ENCODE measurements at regions not wholly inside any gene's neighbourhood (a gene's known extent, or its start where the extent isn't known, plus 50 kb on each side); places are given as distances from the start of the nearest gene placed in this dataset.
"Not testable (repeated sequence)": the region's sequence is repeated elsewhere in the genome, so short reads cannot be mapped to it uniquely, and the experiment has no call there.

GRCh38 chr22:22193923-22194322 is 50.7 kb upstream of the VPREB1 start:
- DNase-seq (ENCODE audit: low read depth) = no peak

- not testable (repeated sequence) for DNase-seq (ENCODE audit: low read depth)
Observed at GRCh38 chr22:22193462-22193861, 51.1 kb upstream of the VPREB1 start.

- not testable (repeated sequence) for DNase-seq (ENCODE audit: low read depth)
Observed at GRCh38 chr22:22193006-22193405, 51.6 kb upstream of the VPREB1 start.

GRCh38 chr22:22189796-22190195 is 54.8 kb upstream of the VPREB1 start:
- DNase-seq (ENCODE audit: low read depth) = not testable (repeated sequence)

GRCh38 chr22:22187863-22188262 is 56.7 kb upstream of the VPREB1 start:
- DNase-seq (ENCODE audit: low read depth) = not testable (repeated sequence)

- no peak for DNase-seq (ENCODE audit: low read depth)
Observed at GRCh38 chr22:22187299-22187698, 57.3 kb upstream of the VPREB1 start.

- DNase-seq (ENCODE audit: low read depth) = no peak
Observed at GRCh38 chr22:22185844-22186499, 58.6 kb upstream of the VPREB1 start.

- no peak for DNase-seq (ENCODE audit: low read depth)
Observed at GRCh38 chr22:22185217-22185616, 59.4 kb upstream of the VPREB1 start.

GRCh38 chr22:22184277-22184807 is 60.2 kb upstream of the VPREB1 start:
- DNase-seq (ENCODE audit: low read depth) = no peak

- DNase-seq (ENCODE audit: low read depth) = no peak
Observed at GRCh38 chr22:22182990-22183264, 61.7 kb upstream of the VPREB1 start.

GRCh38 chr22:22182218-22182989 is 62.2 kb upstream of the VPREB1 start:
- DNase-seq (ENCODE audit: low read depth) = no peak

GRCh38 chr22:22181341-22181850 is 63.2 kb upstream of the VPREB1 start:
- no peak for DNase-seq (ENCODE audit: low read depth)

- DNase-seq (ENCODE audit: low read depth) = no peak
Observed at GRCh38 chr22:22180738-22181285, 63.8 kb upstream of the VPREB1 start.

GRCh38 chr22:22179858-22180257 is 64.7 kb upstream of the VPREB1 start:
- DNase-seq (ENCODE audit: low read depth) = no peak

- no peak for DNase-seq (ENCODE audit: low read depth)
Observed at GRCh38 chr22:22178992-22179391, 65.6 kb upstream of the VPREB1 start.

GRCh38 chr22:22178355-22178965 is 66.1 kb upstream of the VPREB1 start:
- DNase-seq (ENCODE audit: low read depth) = no peak

- no peak for DNase-seq (ENCODE audit: low read depth)
Observed at GRCh38 chr22:22176929-22177616, 67.5 kb upstream of the VPREB1 start.

GRCh38 chr22:22172896-22173628 is 71.5 kb upstream of the VPREB1 start:
- DNase-seq (ENCODE audit: low read depth) = not testable (repeated sequence)

GRCh38 chr22:22171357-22172218 is 73.0 kb upstream of the VPREB1 start:
- no peak for DNase-seq (ENCODE audit: low read depth)

GRCh38 chr22:22169923-22170322 is 74.7 kb upstream of the VPREB1 start:
- DNase-seq (ENCODE audit: low read depth) = no peak
